Neural progenitor cell (in vitro differentiated cells): ENCODE measurements at regions not wholly inside any gene's neighbourhood (a gene's known extent, or its start where the extent isn't known, plus 50 kb on each side); places are given as distances from the start of the nearest gene placed in this dataset.
A peak's percentile ranks its signal among the peaks of the same experiment; 100 is the strongest.

Source experiments
- DNase-seq: peaks from one replicate; pipeline ENCODE4 v3.0.0-alpha.2; 2016; ENCODE audit warnings: low spot score
- H2AFZ ChIP-seq: fragments of 200-600 bp; sonication (generic); replicated peaks from 2 replicates; pipeline ENCODE4 v1.6.1; 2016; ENCODE audit warnings: antibody characterized with exemption
- H3F3A ChIP-seq: fragments of 200-600 bp; sonication (generic); 2 replicates; pipeline ENCODE4 v1.6.1; 2016; ENCODE audit warnings: antibody characterized with exemption, low read depth
- H3K27ac ChIP-seq: fragments of 200-600 bp; sonication (generic); 2 replicates; pipeline ENCODE4 v1.5.1; 2016; ENCODE audit warnings: mild to moderate bottlenecking
- H3K27me3 ChIP-seq: fragments of 200-600 bp; sonication (generic); 2 replicates; pipeline ENCODE4 v1.6.1; 2016; ENCODE audit warnings: mild to moderate bottlenecking, moderate library complexity
- H3K36me3 ChIP-seq: fragments of 200-600 bp; sonication (generic); 2 replicates; pipeline ENCODE4 v1.5.1; 2016
- H3K4me1 ChIP-seq: fragments of 200-600 bp; sonication (generic); 2 replicates; pipeline ENCODE4 v1.6.1; 2016; ENCODE audit warnings: mixed run types
- H3K4me2 ChIP-seq: fragments of 200-600 bp; sonication (generic); 2 replicates; pipeline ENCODE4 v1.6.1; 2016
- H3K4me3 ChIP-seq: fragments of 200-600 bp; sonication (generic); 2 replicates; pipeline ENCODE4 v1.5.1; 2016
- H3K79me2 ChIP-seq: fragments of 200-600 bp; sonication (generic); 2 replicates; pipeline ENCODE4 v1.6.1; 2016; ENCODE audit warnings: low read depth
- H3K9ac ChIP-seq: fragments of 200-600 bp; sonication (generic); 2 replicates; pipeline ENCODE4 v1.6.1; 2016
- H3K9me3 ChIP-seq: fragments of 200-600 bp; sonication (generic); 2 replicates; pipeline ENCODE4 v1.5.1; 2016; ENCODE audit warnings: low read depth
- H4K20me1 ChIP-seq: fragments of 200-600 bp; sonication (generic); 2 replicates; pipeline ENCODE4 v1.6.1; 2016; ENCODE audit warnings: low read depth
- H3K27ac Mint-ChIP-seq: 3 replicates; pipeline ENCODE4 v1.8.0; 2021; ENCODE audit warnings: mixed read lengths
- H3K27me3 Mint-ChIP-seq: 2 replicates; pipeline ENCODE4 v1.8.0; 2022; ENCODE audit warnings: low read depth, mild to moderate bottlenecking, inconsistent platforms, moderate library complexity, mixed read lengths; ENCODE audit not compliant: insufficient read depth
- H3K36me3 Mint-ChIP-seq: 3 replicates; pipeline ENCODE4 v1.8.0; 2021; ENCODE audit warnings: mixed read lengths
- H3K4me1 Mint-ChIP-seq: 3 replicates; pipeline ENCODE4 v1.8.0; 2021; ENCODE audit warnings: mixed read lengths
- H3K4me3 Mint-ChIP-seq: 3 replicates; pipeline ENCODE4 v1.8.0; 2021; ENCODE audit warnings: mild to moderate bottlenecking, moderate library complexity, mixed read lengths
- H3K9me3 Mint-ChIP-seq: 3 replicates; pipeline ENCODE4 v1.8.0; 2020; ENCODE audit warnings: mixed read lengths
- EZH2 ChIP-seq: fragments of 200-600 bp; sonication (generic); IDR thresholded peaks from 2 replicates; pipeline ENCODE4 v1.6.1; 2017; ENCODE audit warnings: antibody characterized with exemption, mild to moderate bottlenecking, moderate library complexity
- EZH2phosphoT487 ChIP-seq: fragments of 200-600 bp; sonication (generic); IDR thresholded peaks from 2 replicates; pipeline ENCODE4 v1.6.1; 2017; ENCODE audit warnings: antibody characterized with exemption
- TF ChIP-seq, protein P1 (sequence below): fragments of 200-600 bp; sonication (generic); IDR thresholded peaks from 2 replicates; pipeline ENCODE4 v1.5.1; 2017; ENCODE audit warnings: antibody characterized with exemption, mild to moderate bottlenecking

- no peak overlapping the region for H3K4me2 ChIP-seq
- peaks cover 25% of the 10 kb centered on the region for H3K4me1 ChIP-seq
- peaks cover 4% of the 10 kb centered on the region for H3K27me3 Mint-ChIP-seq
- no peak overlapping the region for H3K9ac ChIP-seq
- no peaks in the 10 kb centered on the region for H4K20me1 ChIP-seq
- H3K36me3 Mint-ChIP-seq, result no peaks in the 10 kb centered on the region
- H3K27me3 ChIP-seq, result no peaks in the 10 kb centered on the region
- H3K4me1 Mint-ChIP-seq, result peaks cover 27% of the 10 kb centered on the region
- DNase-seq, result no peak
- H3K27ac Mint-ChIP-seq, result peak overlapping the region; percentile 18
- no peaks in the 10 kb centered on the region for H3K79me2 ChIP-seq
- H2AFZ ChIP-seq, result no peak overlapping the region
- peaks cover 15% of the 10 kb centered on the region for H3F3A ChIP-seq
- TF ChIP-seq EZH2 (no peak), EZH2phosphoT487 (no peak)
- TF ChIP-seq, protein P1, sequence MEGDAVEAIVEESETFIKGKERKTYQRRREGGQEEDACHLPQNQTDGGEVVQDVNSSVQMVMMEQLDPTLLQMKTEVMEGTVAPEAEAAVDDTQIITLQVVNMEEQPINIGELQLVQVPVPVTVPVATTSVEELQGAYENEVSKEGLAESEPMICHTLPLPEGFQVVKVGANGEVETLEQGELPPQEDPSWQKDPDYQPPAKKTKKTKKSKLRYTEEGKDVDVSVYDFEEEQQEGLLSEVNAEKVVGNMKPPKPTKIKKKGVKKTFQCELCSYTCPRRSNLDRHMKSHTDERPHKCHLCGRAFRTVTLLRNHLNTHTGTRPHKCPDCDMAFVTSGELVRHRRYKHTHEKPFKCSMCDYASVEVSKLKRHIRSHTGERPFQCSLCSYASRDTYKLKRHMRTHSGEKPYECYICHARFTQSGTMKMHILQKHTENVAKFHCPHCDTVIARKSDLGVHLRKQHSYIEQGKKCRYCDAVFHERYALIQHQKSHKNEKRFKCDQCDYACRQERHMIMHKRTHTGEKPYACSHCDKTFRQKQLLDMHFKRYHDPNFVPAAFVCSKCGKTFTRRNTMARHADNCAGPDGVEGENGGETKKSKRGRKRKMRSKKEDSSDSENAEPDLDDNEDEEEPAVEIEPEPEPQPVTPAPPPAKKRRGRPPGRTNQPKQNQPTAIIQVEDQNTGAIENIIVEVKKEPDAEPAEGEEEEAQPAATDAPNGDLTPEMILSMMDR, result no peak
- H3K4me3 Mint-ChIP-seq, result no peak overlapping the region
- H3K9me3 Mint-ChIP-seq, result peaks cover 2% of the 10 kb centered on the region
- no peaks in the 10 kb centered on the region for H3K9me3 ChIP-seq
- H3K36me3 ChIP-seq, result no peaks in the 10 kb centered on the region
- no peak overlapping the region for H3K4me3 ChIP-seq
- no peak overlapping the region for H3K27ac ChIP-seq
Observed at GRCh38 chr10:20672741-20673140, 224.4 kb downstream of the NEBL start.

GRCh38 chr10:20670579-20670978 is 226.5 kb downstream of the NEBL start:
- TF ChIP-seq EZH2phosphoT487 (no peak), EZH2 (no peak)
- TF ChIP-seq, protein P1, result no peak
- H2AFZ ChIP-seq, result no peak overlapping the region
- DNase-seq, result no peak
- H3K27me3 ChIP-seq, result no peaks in the 10 kb centered on the region
- no peaks in the 10 kb centered on the region for H3K79me2 ChIP-seq
- H3F3A ChIP-seq, result peaks cover 10% of the 10 kb centered on the region
- H4K20me1 ChIP-seq, result no peaks in the 10 kb centered on the region
- Mint-ChIP-seq H3K36me3 (no peaks in the 10 kb centered on the region), H3K4me3 (no peak overlapping the region), H3K27ac (no peak overlapping the region), H3K27me3 (peaks cover 4% of the 10 kb centered on the region), H3K4me1 (peaks cover 19% of the 10 kb centered on the region), H3K9me3 (peaks cover 2% of the 10 kb centered on the region)
- H3K27ac ChIP-seq, result no peak overlapping the region
- no peak overlapping the region for H3K9ac ChIP-seq
- H3K4me3 ChIP-seq, result no peak overlapping the region
- no peak overlapping the region for H3K4me2 ChIP-seq
- no peaks in the 10 kb centered on the region for H3K9me3 ChIP-seq
- peaks cover 16% of the 10 kb centered on the region for H3K4me1 ChIP-seq
- H3K36me3 ChIP-seq, result no peaks in the 10 kb centered on the region

- H2AFZ ChIP-seq, result no peak overlapping the region
- TF ChIP-seq EZH2, result no peak
- TF ChIP-seq, protein P1, result no peak
- TF ChIP-seq EZH2phosphoT487, result no peak
- no peak overlapping the region for H3K4me3 ChIP-seq
- peaks cover 8% of the 10 kb centered on the region for H3K4me1 Mint-ChIP-seq
- H3K9me3 Mint-ChIP-seq, result peaks cover 2% of the 10 kb centered on the region
- peaks cover under 1% of the 10 kb centered on the region for H3K4me1 ChIP-seq
- no peak for DNase-seq
- no peak overlapping the region for H3K27ac Mint-ChIP-seq
- H3K36me3 Mint-ChIP-seq, result no peaks in the 10 kb centered on the region
- no peak overlapping the region for H3K4me2 ChIP-seq
- no peak overlapping the region for H3K27ac ChIP-seq
- H3K27me3 Mint-ChIP-seq, result peaks cover 4% of the 10 kb centered on the region
- H3K9me3 ChIP-seq, result no peaks in the 10 kb centered on the region
- no peaks in the 10 kb centered on the region for H3F3A ChIP-seq
- no peaks in the 10 kb centered on the region for H3K36me3 ChIP-seq
- H3K27me3 ChIP-seq, result no peaks in the 10 kb centered on the region
- no peaks in the 10 kb centered on the region for H3K79me2 ChIP-seq
- H3K9ac ChIP-seq, result no peak overlapping the region
- H3K4me3 Mint-ChIP-seq, result no peak overlapping the region
- no peaks in the 10 kb centered on the region for H4K20me1 ChIP-seq
Observed at GRCh38 chr10:20668985-20669384, 228.1 kb downstream of the NEBL start.

DNA sequence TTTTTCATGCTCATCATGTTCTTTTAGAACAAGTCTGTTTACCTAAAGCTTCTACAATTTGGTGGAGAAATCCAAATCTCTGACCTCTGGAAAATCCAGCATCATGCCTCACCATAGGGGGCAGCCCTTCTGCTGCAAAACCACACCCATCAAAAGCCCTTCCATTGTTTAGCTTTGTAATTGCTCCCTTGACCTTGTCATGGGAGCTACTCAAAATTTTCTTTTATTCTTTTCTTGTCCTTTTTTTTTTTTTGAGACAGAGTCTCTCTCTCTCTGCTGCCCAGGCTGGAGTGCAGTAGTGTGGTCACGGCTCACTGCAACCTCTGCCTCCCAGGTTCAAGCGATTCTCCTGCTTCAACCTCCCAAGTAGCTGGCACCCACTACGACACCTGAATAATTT is 234.4 kb downstream of the NEBL start:
- no peaks in the 10 kb centered on the region for H3K27me3 ChIP-seq
- H3K4me3 Mint-ChIP-seq, result no peak overlapping the region
- H3K4me3 ChIP-seq, result no peak overlapping the region
- no peak overlapping the region for H2AFZ ChIP-seq
- no peaks in the 10 kb centered on the region for H3K9me3 ChIP-seq
- H3K36me3 ChIP-seq, result no peaks in the 10 kb centered on the region
- DNase-seq, result no peak
- peaks cover 4% of the 10 kb centered on the region for H3K27me3 Mint-ChIP-seq
- peaks cover 13% of the 10 kb centered on the region for H3K9me3 Mint-ChIP-seq
- TF ChIP-seq, protein P1, result no peak
- no peak for TF ChIP-seq EZH2
- no peak for TF ChIP-seq EZH2phosphoT487
- H3K4me1 ChIP-seq, result no peaks in the 10 kb centered on the region
- no peaks in the 10 kb centered on the region for H4K20me1 ChIP-seq
- no peak overlapping the region for H3K4me2 ChIP-seq
- H3K4me1 Mint-ChIP-seq, result peaks cover 2% of the 10 kb centered on the region
- no peak overlapping the region for H3K27ac Mint-ChIP-seq
- H3K79me2 ChIP-seq, result no peaks in the 10 kb centered on the region
- H3F3A ChIP-seq, result no peaks in the 10 kb centered on the region
- H3K9ac ChIP-seq, result no peak overlapping the region
- no peak overlapping the region for H3K27ac ChIP-seq
- no peaks in the 10 kb centered on the region for H3K36me3 Mint-ChIP-seq
